ENCODE measurements at regions not wholly inside any gene's neighbourhood (a gene's known extent, or its start where the extent isn't known, plus 50 kb on each side); places are given as distances from the start of the nearest gene placed in this dataset.

DNA sequence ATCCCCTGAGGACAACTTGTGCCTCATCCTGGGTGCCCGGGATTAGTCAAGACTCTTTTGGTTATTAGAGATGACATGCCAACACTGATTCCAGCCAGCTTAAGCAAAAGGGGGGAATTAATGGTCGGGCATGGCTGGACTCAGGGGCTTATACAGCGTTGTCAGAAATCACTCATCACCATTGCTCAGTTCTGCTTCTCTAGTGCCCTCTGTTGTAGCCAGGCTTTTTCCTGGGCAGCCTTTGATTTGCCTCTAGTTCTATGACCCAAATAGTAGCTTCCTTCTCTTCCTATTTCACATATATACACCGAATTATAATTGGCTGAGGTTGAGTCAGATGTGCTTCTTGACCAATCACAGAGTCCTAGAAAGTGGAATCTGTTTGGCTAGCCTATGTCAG, 192.0 kb upstream of the HABP2 start:
- no peak for TF ChIP-seq CTCF (IDR thresholded peaks at IDR 0.05)
- TF ChIP-seq POLR2A (IDR thresholded peaks at IDR 0.05) = no peak

All from body of pancreas (tissue), 4 donors.